ENCODE measurements at regions not wholly inside any gene's neighbourhood (a gene's known extent, or its start where the extent isn't known, plus 50 kb on each side); places are given as distances from the start of the nearest gene placed in this dataset.
A peak's percentile ranks its signal among the peaks of the same experiment; 100 is the strongest.

- Histone ChIP-seq H3K4me3 (peak overlapping the region; percentile 75 to 82), H3K27me3 (replicated peaks; ENCODE audit: insufficient read depth) (no peaks in the 10 kb centered on the region), H3K9me3 (no peaks in the 10 kb centered on the region), H3K4me1 (replicated peaks) (peaks cover 25% of the 10 kb centered on the region), H3K36me3 (no peaks in the 10 kb centered on the region), H3K27ac (peak overlapping the region; percentile 98)
- intact Hi-C loops (cut with DNase I) = loop anchor here (2.0 kb wide), 1 partner anchor 25 kb away; a partner anchor contains a TSS
- DNase-seq (ENCODE audit: low spot score) = peak; percentile 81
- WGBS = under 1% methylated on average over 35 of the region's 35 CpGs
- peak; percentile 81 for TF ChIP-seq POLR2AphosphoS5 (IDR thresholded peaks at IDR 0.05)
- peak; percentile 36 for TF ChIP-seq POLR2A (IDR thresholded peaks at IDR 0.05)
- peak in 2 of 4 experiments; percentile 26 to 40 for TF ChIP-seq CTCF (IDR thresholded peaks at IDR 0.05)
Observed at GRCh38 chr14:73785834-73786635, 65.6 kb upstream of the PTGR2 start.

- 3% methylated on average over 8 of the region's 8 CpGs for WGBS
- peaks cover 25% of the 10 kb centered on the region for H3K4me1 ChIP-seq (replicated peaks)
- peak overlapping the region; percentile 98 for H3K27ac ChIP-seq
- TF ChIP-seq POLR2AphosphoS5 (IDR thresholded peaks at IDR 0.05) = no peak
- no peak for TF ChIP-seq POLR2A (IDR thresholded peaks at IDR 0.05)
- no peak for TF ChIP-seq CTCF (IDR thresholded peaks at IDR 0.05)
- H3K9me3 ChIP-seq = no peaks in the 10 kb centered on the region
- H3K27me3 ChIP-seq (replicated peaks; ENCODE audit: insufficient read depth) = no peaks in the 10 kb centered on the region
- H3K36me3 ChIP-seq = no peaks in the 10 kb centered on the region
- no peak for DNase-seq (ENCODE audit: low spot score)
- H3K4me3 ChIP-seq = peak overlapping the region; percentile 75 to 82
- intact Hi-C loops (cut with DNase I) = loop anchor here (2.0 kb wide), 1 partner anchor 25 kb away; a partner anchor contains a TSS
Observed at GRCh38 chr14:73785336-73785833, 66.2 kb upstream of the PTGR2 start.

GRCh38 chr14:73784988-73785313 is 66.7 kb upstream of the PTGR2 start:
- Histone ChIP-seq H3K36me3 (no peaks in the 10 kb centered on the region), H3K4me1 (replicated peaks) (peaks cover 25% of the 10 kb centered on the region), H3K9me3 (no peaks in the 10 kb centered on the region), H3K4me3 (peak overlapping the region in 1 of 2 donors; percentile 82), H3K27ac (peak overlapping the region; percentile 98), H3K27me3 (replicated peaks; ENCODE audit: insufficient read depth) (no peaks in the 10 kb centered on the region)
- whole genome bisulfite sequencing = 40% methylated on average over 4 of the region's 4 CpGs
- DNase-seq (ENCODE audit: low spot score) = no peak
- TF ChIP-seq CTCF (IDR thresholded peaks at IDR 0.05) = no peak
- no peak for TF ChIP-seq POLR2A (IDR thresholded peaks at IDR 0.05)
- no peak for TF ChIP-seq POLR2AphosphoS5 (IDR thresholded peaks at IDR 0.05)
- intact Hi-C loops (cut with DNase I) = loop anchor here (2.0 kb wide), 1 partner anchor 24 kb away; a partner anchor contains a TSS

GRCh38 chr14:73784181-73784987 is 67.2 kb upstream of the PTGR2 start:
- no peaks in the 10 kb centered on the region for H3K36me3 ChIP-seq
- peak; percentile 74 for TF ChIP-seq POLR2AphosphoS5 (IDR thresholded peaks at IDR 0.05)
- no peak for TF ChIP-seq CTCF (IDR thresholded peaks at IDR 0.05)
- no peak for TF ChIP-seq POLR2A (IDR thresholded peaks at IDR 0.05)
- DNase-seq (ENCODE audit: low spot score) = peak; percentile 63
- H3K27me3 ChIP-seq (replicated peaks; ENCODE audit: insufficient read depth) = no peaks in the 10 kb centered on the region
- intact Hi-C loops (cut with DNase I) = loop anchor here (2.0 kb wide), 1 partner anchor 24 kb away; a partner anchor contains a TSS
- H3K9me3 ChIP-seq = no peaks in the 10 kb centered on the region
- peaks cover 25% of the 10 kb centered on the region for H3K4me1 ChIP-seq (replicated peaks)
- H3K27ac ChIP-seq = peak overlapping the region; percentile 98
- no peak overlapping the region for H3K4me3 ChIP-seq
- 29% methylated on average over 8 of the region's 8 CpGs for WGBS

All from prostate gland (tissue), 2 donors.